GM04504 (cell line): ENCODE measurements at regions not wholly inside any gene's neighbourhood (a gene's known extent, or its start where the extent isn't known, plus 50 kb on each side); places are given as distances from the start of the nearest gene placed in this dataset.

Experiments used
- DNase-seq: peaks from one replicate; pipeline ENCODE4 v3.0.0-alpha.2; 2012; ENCODE audit warnings: low read depth

DNA sequence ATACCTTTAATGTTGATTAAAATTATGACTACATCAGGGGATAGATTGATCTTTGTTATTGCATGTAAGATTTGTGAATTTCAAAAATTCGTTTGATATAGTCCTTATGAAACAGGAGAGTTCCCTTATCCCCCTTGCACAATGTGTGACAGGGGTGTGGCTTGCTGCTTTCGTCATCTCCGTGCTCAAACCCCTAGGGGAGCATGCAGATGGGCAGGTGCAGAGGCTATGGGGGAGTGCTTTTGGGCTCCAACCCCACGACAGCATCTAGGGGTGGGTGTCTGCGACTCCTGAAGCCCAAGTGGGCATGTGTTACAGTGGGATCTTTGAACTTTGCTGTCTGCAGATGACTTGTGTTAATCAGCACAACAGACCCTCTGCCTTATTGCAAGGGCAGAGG, 360.1 kb upstream of the GOLIM4 start:
- DNase-seq = no peak

DNA sequence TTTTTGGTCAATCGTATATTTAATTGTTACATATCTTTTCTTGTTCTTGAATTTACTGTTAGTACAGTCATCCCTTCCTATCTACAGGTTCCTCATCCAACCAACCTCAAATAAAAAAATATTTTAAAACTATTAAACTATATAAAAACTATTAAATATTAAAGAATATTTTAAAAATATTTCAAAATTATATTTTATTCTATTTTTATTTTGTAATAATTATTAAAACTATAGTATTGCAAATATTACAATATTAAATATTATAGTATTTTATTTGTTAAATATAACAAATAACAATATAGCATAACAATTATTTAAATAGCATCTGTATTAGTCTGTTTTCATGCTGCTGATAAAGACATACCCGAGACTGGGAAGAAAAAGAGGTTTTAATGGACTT, 357.9 kb upstream of the GOLIM4 start:
- DNase-seq = no peak

DNA sequence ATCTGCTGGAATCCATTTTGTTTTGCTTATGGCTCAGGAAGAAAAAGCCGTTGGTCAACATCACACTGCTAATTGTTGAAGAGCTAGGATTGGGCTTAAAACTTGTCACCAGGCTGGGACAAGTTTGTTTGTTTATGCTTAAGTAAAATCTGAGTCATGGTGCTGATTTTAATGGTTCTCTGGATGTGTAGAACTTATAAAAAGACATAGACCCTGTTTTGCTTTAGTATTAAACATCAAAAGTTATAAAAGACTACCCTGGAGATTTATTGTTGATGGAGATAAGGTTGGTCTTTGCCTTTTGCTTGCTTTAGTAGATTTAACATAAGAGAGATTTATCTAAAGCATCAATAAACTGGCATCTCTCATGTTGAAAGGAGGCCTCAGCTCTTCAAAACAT, 348.2 kb upstream of the GOLIM4 start:
- DNase-seq = no peak

DNA sequence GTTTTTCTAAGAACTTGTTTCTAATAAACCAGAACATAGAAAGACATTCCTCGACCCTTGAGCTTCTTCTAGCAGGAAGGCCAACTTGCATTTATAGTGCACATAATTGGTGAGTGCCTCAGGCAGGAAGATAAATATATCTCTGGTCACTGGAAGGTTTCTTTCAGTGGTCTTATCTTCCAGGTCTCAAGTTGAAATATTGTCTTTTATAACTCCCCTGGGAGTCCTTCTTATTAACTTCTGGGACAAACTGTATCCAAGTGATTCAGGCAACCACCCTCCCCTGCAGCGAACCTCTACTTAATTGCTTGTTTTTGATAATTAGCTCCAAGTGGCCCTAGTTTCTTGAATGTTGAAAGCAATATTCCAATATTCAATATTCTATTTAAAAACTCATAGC, 346.8 kb upstream of the GOLIM4 start:
- DNase-seq = no peak

DNA sequence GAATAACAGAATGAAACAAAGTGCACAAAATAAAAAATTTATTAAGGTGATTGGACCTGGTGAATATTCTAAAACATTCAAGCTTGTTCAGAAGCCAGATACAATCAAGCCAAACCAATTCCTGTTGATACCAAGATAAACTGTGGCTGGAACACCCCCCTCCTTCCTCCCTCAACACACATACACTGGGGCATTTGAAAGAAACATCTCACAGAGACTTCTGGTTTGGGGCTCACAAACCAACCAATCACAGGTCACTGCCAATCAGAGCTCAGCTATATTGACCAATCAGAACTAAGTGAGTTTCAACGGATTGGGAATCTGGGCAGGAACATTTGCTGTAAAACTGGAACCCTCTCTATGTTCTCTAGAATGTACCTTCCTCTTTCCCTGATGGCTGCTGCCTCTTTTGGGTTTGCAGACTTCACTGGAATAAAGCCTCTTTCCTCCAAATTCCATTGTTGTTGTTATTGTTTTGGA, 340.6 kb upstream of the GOLIM4 start:
- DNase-seq = no peak

DNA sequence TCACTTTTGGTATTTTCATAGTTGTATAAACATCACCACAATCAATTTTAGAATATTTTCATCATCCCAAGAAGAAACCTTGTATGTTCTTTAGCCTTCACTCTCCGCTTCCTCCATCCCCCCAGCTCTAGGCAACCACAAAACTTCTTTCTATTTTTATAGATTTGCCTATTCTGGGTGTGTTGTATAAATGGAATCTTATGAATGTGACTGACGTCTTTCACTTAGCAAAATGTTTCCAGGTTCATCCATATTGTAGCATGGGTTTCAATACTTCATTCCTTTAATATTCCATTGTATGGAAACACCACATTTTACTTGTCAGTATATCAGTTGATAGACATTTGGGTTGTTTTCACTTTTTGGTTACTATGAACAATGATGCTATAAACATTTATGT, 335.8 kb upstream of the GOLIM4 start:
- DNase-seq = no peak

DNA sequence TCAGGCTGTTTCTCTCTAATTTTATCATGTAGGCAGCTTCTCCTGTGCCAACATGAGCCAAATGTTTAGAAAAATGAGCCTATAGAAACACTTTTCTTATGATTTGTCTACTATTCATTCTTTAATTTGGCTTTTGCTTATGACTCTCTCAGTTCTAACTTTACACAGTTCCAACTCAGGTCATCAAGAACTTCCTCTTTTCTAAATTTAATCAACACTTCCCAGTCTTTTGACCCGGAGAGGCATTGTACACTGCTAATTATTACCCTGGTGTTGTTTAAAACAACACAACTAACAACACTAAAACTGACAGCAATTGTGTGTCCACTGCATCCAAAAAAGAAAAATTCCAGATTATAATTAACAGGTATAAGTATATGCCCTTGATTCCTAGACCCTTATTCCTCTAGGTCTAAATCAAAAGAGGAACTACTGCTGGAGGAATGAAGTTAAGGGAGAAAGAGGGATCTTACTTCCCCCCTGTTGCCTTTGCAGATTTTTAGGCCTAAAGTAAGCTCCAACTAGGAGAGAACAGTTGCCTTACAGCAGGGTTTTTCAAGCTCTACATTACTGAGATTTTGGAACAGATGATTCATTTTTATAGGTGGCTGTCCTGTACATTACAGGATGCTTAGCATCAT, 332.2 kb upstream of the GOLIM4 start:
- no peak for DNase-seq

DNA sequence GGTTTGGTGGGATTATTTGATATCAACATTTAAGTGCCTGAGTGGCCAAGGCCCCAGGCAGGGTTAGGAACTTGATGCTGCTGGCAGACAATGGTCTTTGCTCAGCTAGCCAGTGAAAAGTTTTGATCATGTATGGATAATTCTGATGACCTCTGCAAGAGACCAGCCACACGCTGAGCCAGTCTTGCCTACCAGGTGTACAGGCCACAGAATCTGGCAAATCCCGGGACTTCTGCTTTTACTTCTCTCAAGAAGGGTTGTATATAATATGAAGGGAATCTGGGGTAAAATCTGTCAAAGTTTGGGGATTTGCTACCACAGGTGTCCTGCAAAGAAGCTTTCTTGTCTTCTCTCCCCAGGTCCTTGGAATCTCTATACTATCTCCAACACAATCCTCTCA, 331.4 kb upstream of the GOLIM4 start:
- DNase-seq = no peak

DNA sequence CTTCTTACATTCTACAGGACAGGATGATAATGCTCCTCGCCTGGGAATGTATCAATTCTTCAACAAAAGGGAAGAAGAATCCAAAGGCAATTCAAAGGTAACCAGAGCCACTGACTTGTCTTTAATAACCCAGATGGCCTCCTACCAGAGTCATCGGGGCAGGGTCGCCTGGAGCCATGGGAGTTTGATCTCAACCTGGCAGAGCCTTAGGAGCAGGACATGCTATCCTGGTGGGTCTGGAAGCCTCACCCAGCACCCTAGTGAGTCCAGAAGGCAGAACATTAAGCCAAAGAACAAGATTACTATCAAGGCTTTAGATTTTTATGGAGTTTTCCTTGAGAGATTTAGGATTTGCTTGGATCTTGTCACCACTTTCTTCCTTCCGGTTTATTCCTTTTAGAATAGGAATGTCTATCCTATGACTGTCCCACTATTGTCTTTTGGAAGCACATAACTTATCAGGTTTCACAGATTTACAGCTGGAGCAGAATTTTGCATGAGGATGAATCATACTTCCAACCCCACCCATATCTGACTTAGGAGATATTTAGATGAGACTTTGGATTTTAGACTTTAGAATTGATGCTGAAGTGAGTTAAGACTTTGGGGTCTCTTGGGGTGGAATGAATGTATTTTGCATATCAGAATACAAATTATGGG, 330.3 kb upstream of the GOLIM4 start:
- no peak for DNase-seq

DNA sequence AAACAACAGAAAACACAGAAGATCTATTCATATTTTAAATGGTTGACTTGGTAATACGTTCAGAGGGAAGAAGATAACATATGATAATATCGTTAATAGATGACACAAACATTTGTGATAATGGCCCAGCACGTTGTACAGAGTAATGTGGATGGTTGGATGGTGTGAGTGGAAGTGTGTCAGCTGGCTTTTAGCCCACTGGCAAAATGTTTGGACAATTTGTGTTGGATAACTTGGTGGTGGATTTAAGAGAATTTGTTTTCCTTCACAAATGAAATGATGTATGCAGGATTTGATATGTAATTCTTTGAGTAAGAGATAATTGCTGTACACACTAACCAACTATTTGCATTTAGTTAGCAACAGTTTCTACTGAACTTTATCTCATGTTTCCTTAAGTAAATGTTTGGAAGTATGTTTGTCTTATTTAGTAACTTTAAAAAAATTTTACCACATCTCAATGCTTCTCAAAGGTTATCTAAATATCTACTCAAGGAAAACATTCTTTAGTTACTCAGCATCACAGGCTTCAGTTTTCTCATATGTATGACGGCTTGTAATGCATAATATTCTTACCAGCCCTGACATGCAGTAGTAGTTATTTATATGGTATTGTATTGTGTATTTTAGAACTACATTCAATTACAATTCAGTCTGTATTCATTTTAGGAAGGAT, 328.5 kb upstream of the GOLIM4 start:
- no peak for DNase-seq

DNA sequence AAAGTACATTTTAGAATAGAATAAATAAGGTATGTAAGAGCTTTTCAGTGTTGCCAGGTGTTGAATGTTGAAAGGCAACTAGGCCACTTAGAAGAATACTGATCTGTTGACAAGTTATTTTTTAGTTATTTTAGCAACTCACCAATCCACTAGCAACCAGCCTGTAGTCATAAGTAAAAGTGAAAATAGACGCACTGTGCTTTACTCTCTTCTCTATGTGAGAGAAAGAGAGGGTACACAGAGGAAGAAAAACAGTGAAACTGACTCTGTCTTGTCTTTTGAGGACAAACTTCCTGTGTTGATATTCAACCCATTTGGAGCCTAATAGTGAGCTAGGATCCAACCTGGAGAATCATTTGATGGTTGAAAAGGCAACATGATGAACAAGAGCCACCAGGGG, 327.1 kb upstream of the GOLIM4 start:
- DNase-seq = no peak

DNA sequence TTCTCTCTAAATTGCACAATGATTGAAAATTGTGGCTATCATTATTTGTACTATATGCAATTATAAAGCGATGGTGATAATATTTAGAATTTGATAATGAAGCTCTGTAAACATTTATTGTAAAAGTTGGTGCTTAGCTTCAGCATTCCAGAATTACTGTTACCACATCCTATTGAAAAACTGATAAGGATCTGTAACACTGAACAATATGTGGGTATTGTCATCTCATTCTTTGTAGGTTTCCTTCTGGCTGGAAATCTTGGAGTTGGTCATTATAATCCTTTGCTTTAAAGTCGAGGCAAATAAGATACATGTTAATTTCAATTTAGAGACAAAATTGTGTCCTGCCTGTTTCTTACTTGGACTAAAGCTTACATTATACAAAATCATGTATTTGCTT, 323.4 kb upstream of the GOLIM4 start:
- no peak for DNase-seq

DNA sequence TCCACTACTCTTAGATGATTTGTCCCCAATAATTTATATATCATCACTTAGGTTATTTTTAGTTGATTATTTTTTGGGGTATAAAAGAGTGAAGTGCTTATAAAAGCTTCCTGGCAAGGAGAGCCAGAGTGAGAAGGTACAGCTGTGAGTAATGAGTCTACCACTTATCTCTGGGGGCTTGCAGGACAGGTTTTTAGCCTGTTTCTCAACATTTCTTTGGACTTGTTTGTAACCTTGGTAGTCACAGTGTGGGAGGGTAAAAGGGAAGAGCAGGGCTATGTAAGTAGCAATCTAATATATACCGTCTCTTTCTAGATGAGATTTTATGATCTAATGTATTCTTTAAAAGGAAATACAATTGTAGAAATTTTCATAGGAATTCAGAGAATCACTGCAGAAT, 321.3 kb upstream of the GOLIM4 start:
- no peak for DNase-seq

DNA sequence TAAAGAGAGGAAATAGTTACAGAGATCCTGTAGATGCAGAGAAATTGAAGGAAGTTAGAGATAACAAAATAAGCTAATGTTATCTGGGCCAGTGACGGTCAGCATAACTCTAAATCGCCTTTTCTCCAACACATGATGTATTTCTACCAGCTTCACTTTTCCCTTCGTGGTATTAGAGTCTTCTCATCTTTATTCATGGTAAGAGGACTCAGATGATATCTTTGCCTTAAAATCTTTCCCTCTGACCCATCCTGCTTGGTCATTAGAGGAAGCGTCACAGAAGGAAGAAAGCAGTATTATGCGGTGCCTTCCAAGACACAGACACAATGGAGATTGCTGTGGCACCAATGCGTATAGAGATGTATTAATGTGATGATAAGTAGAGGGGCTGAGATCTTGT, 320.7 kb upstream of the GOLIM4 start:
- no peak for DNase-seq

DNA sequence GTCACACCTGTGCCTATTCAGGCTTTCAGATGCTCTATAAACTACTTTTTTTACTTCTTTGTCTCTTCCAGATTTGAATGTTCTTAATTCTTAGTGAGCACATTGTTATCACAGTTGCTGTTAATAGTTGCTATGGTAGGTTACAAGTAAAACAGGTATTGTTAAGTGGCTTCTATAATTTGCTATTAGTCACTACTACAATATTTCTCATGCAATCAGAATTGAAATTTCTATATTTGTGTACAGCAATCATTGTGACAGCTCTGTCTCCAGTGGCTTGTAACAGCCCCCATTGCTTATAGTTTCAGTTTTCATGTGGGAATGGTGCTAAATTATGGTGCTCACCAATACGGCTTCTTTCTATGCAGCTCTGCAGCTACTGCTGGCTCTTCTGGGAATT, 318.4 kb upstream of the GOLIM4 start:
- no peak for DNase-seq

DNA sequence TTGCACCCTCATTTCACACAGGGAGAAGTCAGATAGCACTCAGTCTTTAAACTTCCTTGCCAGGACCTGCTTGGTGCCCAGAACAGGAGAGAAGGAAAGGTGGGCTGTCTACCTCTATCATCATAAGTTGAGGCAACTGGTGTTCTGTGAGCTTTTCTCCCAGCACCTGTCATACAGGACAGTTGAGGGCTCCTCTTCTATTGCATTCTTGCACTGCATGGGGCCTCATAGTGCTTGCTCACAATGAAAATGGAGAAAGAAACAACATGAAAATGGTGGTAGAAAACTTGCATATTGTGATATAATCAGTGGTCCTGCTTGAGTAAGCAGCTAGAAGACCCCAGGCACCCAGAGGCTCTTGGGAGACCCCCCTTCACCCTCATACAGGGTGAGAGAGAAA, 311.7 kb upstream of the GOLIM4 start:
- no peak for DNase-seq

DNA sequence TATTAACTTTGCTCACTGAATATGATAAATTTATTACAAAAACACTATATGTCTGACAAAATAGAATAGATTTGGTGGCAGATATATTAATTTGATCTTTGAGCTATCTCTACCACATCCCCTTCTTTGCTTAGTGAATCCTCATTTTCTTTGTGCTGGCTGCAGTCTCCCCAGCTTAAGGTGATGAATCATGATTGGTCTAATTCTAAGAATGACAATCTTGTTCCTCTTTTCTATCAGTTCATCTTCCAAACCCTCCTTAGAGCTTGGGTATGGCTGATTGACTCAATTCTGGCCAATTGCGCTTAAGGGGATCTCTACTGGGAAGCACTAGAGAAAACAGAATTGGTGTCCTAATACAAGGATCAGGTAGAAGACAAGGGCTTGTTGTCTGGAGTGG, 309.6 kb upstream of the GOLIM4 start:
- DNase-seq = no peak

DNA sequence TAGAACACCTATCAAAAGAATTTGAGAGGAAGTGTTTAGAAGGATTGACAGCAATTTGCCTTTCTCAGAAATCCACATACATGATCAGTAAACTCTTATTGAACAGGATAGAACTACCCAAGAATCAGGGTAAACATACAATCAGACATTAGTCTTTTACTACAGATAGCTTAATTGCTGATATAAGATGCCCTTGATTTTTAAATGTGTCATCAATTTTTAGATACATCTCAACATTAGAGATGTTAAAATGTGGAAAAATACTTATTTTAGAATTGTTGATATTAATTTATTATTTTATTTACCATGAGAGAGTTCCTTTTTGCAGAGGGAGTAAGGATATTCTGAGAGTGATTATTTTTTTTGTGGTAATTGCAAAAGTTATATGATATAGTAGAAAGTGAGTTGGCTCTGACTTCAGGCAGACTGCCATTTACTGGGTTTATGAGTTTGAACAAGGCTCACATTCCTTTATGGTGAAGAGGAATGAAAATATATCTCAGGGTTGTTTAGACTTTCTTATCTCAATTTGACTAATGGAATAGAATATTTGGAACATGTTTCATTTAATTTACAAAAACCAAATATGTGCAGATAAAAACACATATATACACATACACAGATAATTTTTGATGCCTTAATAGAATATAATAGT, 302.8 kb upstream of the GOLIM4 start:
- no peak for DNase-seq

DNA sequence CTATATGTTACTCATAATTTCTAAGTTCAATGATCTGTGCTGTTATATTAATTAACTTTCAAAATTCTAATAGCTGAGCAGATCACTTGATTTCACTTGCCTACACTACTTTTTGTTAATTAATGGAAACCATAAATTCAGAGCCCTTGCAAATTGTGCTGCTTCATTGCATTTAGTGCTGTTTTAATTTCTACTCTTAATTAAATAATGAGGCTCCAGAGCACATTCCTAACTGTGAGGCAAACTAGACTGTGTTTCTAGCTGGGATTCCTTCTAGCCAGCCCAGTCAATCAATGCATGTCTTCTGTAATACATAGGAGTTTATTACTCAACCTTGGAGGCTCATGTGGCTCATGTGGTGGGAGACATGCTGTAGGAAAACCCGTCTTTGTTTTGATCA, 301.1 kb upstream of the GOLIM4 start:
- no peak for DNase-seq

DNA sequence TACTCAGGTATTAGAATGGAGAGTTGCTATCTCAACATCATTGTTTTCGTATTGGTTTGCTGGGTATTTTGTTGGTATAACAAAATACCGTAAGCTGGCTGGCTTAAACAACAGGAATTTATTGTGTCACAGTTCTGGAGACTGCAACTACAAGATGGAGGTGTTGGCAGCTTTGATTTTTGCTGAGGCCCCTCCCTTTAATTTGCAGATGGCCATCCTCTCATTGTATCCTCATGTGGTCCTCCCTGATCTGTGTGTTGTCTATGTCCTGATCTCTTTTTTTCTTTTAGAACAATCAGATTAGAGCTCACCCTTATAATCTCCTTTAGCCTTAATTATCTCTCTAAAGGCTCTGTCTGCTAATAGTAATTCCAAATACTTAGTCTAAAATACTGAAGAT, 299.8 kb upstream of the GOLIM4 start:
- DNase-seq = no peak

DNA sequence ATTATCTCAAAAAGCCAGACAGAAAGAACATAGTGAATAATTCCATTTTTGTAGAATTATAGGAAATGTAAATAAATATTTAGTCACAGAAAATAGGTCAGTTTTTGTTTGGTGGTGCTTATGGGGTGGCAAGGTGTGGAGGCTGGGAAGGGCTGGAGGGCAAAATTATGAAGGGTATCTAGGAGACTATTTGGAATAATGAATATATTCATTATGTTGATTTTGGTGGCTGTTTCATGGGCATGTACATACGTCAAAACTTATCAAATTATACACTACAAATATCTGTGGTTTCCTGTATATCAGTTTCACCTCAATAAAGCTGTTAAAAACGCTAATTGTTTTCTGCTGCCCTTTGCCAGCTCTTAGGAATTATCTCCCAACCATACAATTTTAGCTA, 298.7 kb upstream of the GOLIM4 start:
- no peak for DNase-seq

DNA sequence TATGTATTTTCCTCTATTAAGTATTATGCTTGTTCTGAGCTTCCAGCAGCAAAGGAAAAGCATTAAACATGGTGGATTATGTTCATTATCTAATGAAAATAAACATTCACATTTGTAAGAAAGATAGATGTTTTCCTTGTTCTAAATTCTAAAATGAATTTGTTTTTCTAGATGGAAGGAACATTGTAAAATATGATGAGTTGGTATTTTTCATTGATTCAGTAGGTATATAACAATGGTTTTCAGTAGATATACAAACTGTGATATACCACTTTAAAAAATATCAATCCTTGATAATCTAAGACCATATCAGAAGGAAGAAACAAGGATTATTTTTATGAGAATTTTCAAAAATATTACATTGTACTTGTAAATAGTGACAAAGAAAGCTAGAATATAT, 290.6 kb upstream of the GOLIM4 start:
- no peak for DNase-seq

DNA sequence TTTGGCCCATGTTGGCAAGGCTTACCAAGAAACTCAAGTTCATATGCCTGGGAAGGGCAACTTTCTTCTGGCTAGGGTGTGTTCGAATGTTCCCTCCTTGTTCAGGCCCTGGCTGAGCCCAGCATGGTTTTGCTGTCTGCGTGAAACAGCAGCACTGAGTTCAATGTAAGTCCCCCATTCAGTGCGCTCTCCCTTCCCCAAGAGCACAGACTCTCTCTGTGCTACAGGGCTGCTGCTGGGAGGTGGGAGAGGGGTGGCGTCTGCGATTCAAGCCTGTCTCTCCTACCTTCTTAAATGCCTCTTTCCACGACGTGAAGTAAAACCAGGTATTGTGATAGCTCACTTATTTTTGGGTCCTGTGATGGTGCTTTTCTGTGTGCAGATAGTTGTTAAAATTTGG, 289.3 kb upstream of the GOLIM4 start:
- no peak for DNase-seq
